Ectodermal cell (in vitro differentiated cells): ENCODE measurements at regions not wholly inside any gene's neighbourhood (a gene's known extent, or its start where the extent isn't known, plus 50 kb on each side); places are given as distances from the start of the nearest gene placed in this dataset.

ENCODE experiments used
- H3K27ac ChIP-seq: 2 replicates; pipeline ENCODE4 v1.7.0; 2013; ENCODE audit warnings: mild to moderate bottlenecking, low read depth, low read length; ENCODE audit not compliant: insufficient read depth, poor library complexity, severe bottlenecking
- H3K27me3 ChIP-seq: 2 replicates; pipeline ENCODE4 v1.7.0; 2013; ENCODE audit warnings: mild to moderate bottlenecking, low read length; ENCODE audit not compliant: insufficient read depth, control insufficient read depth, poor library complexity, severe bottlenecking
- H3K36me3 ChIP-seq: one replicate; pipeline ENCODE4 v1.7.0; 2013; ENCODE audit warnings: low read length; ENCODE audit not compliant: control insufficient read depth, insufficient read depth
- H3K4me1 ChIP-seq: one replicate; pipeline ENCODE4 v1.7.0; 2013; ENCODE audit warnings: low read length; ENCODE audit not compliant: control insufficient read depth, insufficient read depth
- H3K4me3 ChIP-seq: 2 replicates; pipeline ENCODE4 v1.7.0; 2013; ENCODE audit warnings: low read depth, low read length, control low read depth; ENCODE audit not compliant: insufficient read depth
- H3K9me3 ChIP-seq: 2 replicates; pipeline ENCODE4 v1.7.0; 2013; ENCODE audit warnings: mild to moderate bottlenecking, low read length, moderate library complexity; ENCODE audit not compliant: control insufficient read depth
- WGBS, 2 experiments: methylation state at CpG; one replicate each; pipeline ENCODE4 v1.1.7; 2013; ENCODE audit warnings: missing lambda C conversion rate in 2 of 2; 5-methylcytosine and 5-hydroxymethylcytosine counted together

DNA sequence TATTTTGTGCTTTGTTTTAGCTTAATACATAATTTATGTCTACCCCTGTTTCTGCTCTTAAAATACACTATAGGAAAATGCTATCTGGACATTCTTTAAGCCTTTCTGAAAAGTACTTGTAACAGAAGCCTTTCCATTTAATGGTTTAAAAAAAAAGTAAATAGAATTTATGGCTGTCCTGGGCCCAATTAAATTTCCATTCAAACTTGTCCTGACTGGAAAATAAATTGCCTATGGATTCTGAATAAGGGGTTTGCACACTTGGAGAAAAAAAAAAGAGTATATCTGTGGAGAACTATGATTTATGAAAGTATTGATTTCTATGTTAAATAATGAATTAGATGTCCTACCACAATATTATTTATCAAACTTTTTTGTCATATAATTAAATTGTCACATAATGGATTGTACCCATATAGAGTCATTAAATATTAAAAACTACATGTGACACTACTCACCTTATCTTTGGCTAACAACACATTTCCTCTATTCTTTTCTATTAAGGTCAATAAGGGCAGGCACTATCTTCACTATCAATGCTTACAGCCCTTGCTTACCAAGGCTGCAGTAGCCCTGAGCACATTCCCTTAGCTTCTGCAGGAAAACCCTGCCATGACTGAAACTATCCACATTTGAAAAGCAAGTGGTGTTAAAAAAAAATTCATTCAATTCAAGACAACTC, 396.1 kb upstream of the ROBO2 start:
- Histone ChIP-seq H3K4me3 (no peak overlapping the region), H3K9me3 (no peaks in the 10 kb centered on the region), H3K27ac (no peak overlapping the region), H3K36me3 (no peaks in the 10 kb centered on the region), H3K27me3 (no peaks in the 10 kb centered on the region), H3K4me1 (no peaks in the 10 kb centered on the region)

DNA sequence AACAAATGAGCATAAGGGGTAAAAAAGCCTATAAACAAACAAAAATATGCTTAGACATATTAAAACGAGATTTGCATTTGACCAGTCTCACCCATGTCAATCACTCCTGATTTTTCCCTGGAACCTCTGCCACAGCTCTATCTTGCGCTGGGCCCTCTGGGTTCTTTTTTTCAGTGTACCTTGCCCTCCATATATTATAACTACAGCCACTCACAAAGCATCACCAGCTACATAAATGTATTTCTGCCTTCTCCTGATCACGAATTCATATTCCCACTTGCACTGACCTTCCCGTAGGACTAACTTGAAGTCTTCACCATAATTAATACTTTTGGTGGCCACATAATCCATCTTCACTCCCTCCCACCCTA, 395.6 kb upstream of the ROBO2 start:
- Histone ChIP-seq H3K36me3 (no peaks in the 10 kb centered on the region), H3K4me1 (no peaks in the 10 kb centered on the region), H3K27ac (no peak overlapping the region), H3K9me3 (no peaks in the 10 kb centered on the region), H3K27me3 (no peaks in the 10 kb centered on the region), H3K4me3 (no peak overlapping the region)
- WGBS, 2 experiments = 70% methylated on average over 4 of the region's 4 CpGs

DNA sequence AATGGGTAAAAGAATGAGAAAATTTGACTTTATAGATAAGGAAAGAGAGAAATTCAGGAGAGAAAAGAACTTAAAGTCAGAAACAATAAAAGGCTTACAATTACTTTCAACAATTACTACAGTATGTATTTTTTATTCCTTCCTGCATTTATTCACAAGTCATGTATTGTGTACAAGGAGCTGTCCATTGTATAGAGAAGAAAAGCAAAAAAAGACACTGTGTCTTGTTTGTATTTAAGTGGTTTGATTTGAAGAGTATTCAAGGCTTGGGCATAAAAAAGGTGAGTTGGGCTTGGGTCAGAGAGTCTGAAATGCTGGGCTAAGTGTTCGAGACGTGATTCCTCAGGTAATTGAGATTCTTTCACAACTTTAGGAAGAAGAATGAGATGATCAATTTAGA, 394.2 kb upstream of the ROBO2 start:
- 98% methylated on average over 2 of the region's 2 CpGs for WGBS, 2 experiments
- no peak overlapping the region for H3K4me3 ChIP-seq
- no peak overlapping the region for H3K27ac ChIP-seq
- H3K9me3 ChIP-seq = no peaks in the 10 kb centered on the region
- no peaks in the 10 kb centered on the region for H3K4me1 ChIP-seq
- no peaks in the 10 kb centered on the region for H3K27me3 ChIP-seq
- H3K36me3 ChIP-seq = no peaks in the 10 kb centered on the region

DNA sequence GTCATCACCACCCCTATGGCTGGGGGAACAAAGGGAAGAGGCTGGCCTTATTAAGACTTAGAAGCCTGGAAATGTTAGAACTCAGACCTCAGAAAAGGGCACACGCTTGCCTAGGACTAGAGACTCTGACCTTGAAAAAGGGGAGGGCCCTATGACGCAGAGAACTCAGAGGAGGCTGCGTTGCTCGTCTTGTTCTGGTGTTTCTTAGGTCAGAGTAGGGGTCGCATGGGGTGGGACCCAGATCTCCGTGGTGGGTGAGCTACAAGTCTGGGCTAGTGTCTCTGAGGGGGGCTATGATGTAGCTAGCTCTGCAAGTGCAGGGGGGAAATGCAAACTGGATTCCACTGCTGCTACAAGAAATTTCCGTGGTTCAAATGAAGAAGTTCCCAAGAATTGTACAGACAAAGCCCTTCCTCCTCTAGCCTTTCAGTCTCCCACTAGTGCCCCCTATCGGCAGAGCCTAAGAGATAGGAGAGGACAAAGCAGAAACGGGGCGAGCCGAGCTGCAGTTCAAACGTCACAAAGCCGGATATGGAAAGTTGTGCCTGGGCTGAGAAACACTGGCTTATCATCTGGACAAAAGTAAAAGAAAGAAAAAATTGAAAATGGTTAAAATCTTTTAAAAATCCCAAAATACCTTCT, 392.9 kb upstream of the ROBO2 start:
- Histone ChIP-seq H3K27ac (no peak overlapping the region), H3K36me3 (no peaks in the 10 kb centered on the region), H3K4me3 (no peak overlapping the region), H3K4me1 (no peaks in the 10 kb centered on the region), H3K27me3 (no peaks in the 10 kb centered on the region), H3K9me3 (no peaks in the 10 kb centered on the region)
- WGBS, 2 experiments = 90 to 94% methylated on average over 13 of the region's 13 CpGs

DNA sequence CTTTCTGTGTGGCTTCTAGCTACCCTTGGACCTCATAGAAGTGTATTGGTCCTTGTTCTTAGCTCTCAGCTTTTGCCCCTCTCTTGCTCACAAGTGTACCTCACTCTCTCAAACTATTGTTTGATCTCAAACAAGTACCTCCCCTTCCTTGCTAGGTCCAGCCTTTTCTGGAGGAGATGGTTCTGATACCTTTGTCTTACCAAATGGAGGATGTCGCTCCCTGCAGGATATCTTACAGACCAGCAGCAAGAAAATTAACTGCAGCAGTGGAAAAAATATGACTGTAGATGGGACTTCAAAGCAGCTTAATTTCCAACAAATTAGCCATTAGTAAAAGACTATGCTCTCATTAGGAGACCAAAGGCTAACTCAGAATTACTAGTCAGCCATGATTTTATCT, 388.1 kb upstream of the ROBO2 start:
- WGBS, 2 experiments = 75 to 90% methylated on average over 1 of the region's 1 CpG
- Histone ChIP-seq H3K27ac (no peak overlapping the region), H3K36me3 (no peaks in the 10 kb centered on the region), H3K27me3 (no peaks in the 10 kb centered on the region), H3K4me3 (no peak overlapping the region), H3K9me3 (no peaks in the 10 kb centered on the region), H3K4me1 (no peaks in the 10 kb centered on the region)

DNA sequence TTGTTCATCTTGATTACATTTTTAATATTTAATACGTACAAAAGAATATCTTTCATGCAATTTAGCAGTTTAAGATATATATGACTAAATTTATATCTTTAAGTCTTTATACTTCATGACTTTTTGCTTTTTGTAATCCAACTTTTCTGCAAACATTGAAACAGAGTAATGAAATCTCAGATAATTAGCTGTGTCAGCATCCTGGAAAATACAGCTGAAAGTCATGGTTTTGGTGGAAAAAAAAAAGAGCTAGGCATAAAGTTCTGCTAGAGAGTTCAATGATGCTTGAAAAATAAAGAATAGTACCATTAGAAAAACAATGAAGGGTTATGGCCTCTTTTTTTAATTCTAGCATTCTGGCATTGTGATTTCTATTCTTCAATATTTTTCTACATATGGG, 387.4 kb upstream of the ROBO2 start:
- Histone ChIP-seq H3K27ac (no peak overlapping the region), H3K4me1 (no peaks in the 10 kb centered on the region), H3K9me3 (no peaks in the 10 kb centered on the region), H3K27me3 (no peaks in the 10 kb centered on the region), H3K36me3 (no peaks in the 10 kb centered on the region), H3K4me3 (no peak overlapping the region)
- WGBS, 2 experiments = no CpG with 5 or more reads among the region's 1 CpG

DNA sequence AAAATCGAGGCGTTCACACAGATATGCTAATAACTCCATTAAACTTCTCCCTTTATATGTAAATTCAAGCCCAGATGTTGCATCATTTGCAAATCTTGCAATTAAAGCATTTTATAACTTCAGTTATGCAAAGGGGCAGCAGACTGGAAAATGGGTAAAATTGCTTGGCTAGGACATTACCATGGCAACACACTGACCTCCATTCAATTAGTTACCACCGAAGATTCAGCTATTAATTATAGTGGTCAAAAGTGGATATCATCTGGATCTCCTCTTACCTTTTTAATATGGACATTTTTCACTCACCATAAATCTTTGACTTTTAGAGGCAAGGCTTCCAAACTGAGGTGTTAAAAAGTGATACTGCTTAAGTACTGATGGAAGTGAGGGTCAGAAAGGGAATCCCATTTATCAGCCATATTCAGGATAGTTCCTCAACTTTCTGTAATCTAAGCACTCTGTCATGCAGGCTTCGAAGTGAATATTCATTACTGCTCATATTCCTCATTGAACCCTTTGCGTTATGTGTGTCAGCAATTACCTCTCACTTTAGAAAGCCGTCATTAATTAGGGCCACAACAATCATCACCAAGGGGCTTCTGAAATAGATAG, 386.2 kb upstream of the ROBO2 start:
- 96% methylated on average over 6 of the region's 6 CpGs for WGBS, 2 experiments
- Histone ChIP-seq H3K27me3 (no peaks in the 10 kb centered on the region), H3K27ac (no peak overlapping the region), H3K9me3 (no peaks in the 10 kb centered on the region), H3K4me3 (no peak overlapping the region), H3K36me3 (no peaks in the 10 kb centered on the region), H3K4me1 (no peaks in the 10 kb centered on the region)

DNA sequence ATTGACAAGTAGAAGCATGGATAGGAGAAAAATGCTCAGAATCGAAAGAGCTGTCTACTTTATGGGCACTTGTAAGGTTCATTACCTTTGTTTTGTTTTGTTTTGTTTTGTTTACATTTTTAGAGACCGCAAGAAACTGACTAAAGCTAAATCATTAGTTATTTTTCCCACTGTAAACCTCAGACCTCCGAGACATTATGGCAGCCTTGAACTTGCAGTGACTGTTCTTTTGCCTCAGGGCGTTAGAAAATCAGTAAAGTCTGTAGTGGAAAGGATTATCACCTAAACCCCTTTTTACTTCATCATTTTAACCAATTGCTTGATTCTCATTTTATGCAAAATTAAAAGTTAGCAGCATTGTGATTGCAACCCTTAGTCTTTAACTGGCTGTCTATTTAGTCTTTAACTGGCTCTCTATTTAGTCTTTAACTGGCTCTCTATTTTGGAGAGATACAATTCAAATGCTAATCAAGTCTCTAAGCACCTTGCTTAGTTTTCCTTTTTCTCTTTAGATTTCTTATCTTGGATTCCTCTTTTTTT, 383.3 kb upstream of the ROBO2 start:
- no peak overlapping the region for H3K27ac ChIP-seq
- WGBS, 2 experiments = 80 to 85% methylated on average over 2 to 4 of the region's 4 CpGs

DNA sequence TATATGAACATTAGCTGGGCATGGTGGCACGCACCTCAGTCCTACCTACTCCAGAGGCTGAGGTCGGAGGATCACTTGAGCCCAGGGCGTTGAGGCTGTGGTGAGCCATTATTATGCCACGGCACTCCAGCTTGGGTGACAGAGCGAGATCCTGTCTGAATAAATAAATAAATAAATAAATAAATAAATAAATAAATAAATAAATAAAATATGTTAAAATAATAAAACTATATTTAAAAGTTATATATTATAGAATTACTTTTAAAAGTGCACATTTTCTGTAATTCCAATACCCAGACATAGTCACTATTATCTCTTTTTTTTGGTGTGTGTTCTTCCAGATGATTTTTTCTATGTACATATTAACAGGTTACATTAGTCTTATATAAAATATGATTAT, 382.0 kb upstream of the ROBO2 start:
- H3K4me1 ChIP-seq = no peaks in the 10 kb centered on the region
- H3K36me3 ChIP-seq = no peaks in the 10 kb centered on the region
- 89 to 98% methylated on average over 3 to 4 of the region's 5 CpGs for WGBS, 2 experiments
- H3K4me3 ChIP-seq = no peak overlapping the region
- H3K9me3 ChIP-seq = no peaks in the 10 kb centered on the region
- no peak overlapping the region for H3K27ac ChIP-seq
- no peaks in the 10 kb centered on the region for H3K27me3 ChIP-seq

More for the DNA sequence above, 383.3 kb upstream of the ROBO2 start:
- Histone ChIP-seq H3K4me3 (no peak overlapping the region), H3K36me3 (no peaks in the 10 kb centered on the region), H3K27me3 (no peaks in the 10 kb centered on the region), H3K4me1 (no peaks in the 10 kb centered on the region), H3K9me3 (no peaks in the 10 kb centered on the region)

DNA sequence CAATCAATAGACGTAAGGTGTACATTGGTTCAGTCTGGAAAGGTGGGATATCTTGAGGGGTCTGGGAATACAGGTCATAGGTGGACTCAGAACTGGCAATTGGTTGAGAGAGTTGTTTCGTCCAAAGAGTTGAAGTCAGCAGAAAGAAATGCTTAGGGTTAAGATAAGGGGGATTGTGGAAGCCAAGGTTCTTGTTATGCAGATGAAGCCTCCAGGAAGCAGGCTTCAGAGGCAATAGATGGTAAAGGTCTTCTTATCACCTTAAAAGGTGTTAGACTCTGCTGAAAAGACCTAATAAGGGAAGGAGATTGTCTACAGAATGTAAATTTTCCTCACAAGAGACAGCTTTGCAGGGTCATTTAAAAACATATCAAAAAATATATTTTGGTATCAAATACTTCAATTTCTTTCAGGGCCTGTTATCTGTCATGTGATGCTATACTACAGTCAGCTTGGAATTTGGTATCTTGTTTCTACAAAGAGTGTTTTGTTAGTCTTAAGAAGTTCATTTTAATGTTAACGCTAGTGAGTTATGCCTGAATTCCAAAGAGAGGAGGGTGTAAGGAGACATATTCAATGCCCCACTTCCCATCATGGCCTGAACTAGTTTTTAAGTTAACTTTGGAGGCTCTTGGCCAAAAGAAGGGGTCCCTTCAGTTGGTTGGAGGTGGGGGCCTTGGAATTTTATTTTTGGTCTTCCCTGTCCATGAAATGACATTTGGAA, 378.2 kb upstream of the ROBO2 start:
- 69 to 75% methylated on average over 3 of the region's 3 CpGs for whole genome bisulfite sequencing, 2 experiments
- H3K27ac ChIP-seq = no peak overlapping the region
- no peak overlapping the region for H3K4me3 ChIP-seq
- H3K27me3 ChIP-seq = no peaks in the 10 kb centered on the region
- no peaks in the 10 kb centered on the region for H3K36me3 ChIP-seq
- H3K4me1 ChIP-seq = no peaks in the 10 kb centered on the region
- H3K9me3 ChIP-seq = no peaks in the 10 kb centered on the region
